ENCODE measurements at regions not wholly inside any gene's neighbourhood (a gene's known extent, or its start where the extent isn't known, plus 50 kb on each side); places are given as distances from the start of the nearest gene placed in this dataset.
"Not testable (repeated sequence)": the region's sequence is repeated elsewhere in the genome, so short reads cannot be mapped to it uniquely, and the experiment has no call there.

DNA sequence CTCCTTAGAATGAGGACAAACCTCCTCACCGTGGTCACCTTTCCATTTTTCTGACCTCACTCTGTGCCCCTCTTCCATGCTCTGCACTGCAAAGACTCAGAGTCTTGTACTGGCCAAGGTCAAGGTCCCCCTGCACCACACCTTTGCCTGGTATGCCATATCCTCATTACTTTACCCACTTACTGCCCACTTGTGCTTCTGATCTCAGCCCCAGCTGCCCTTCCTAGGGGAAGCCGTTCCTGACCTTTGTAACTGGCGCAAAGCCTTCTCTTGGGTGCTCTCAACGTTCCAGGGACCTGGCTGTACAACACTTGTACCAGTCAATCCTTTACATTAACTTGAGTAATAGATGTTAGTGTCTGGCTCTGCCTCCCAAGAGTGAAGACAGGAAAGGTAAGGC lies 256.0 kb downstream of the SV2B start:
- no peak overlapping the region for H3K4me3 ChIP-seq
- H3K36me3 ChIP-seq, result no peaks in the 10 kb centered on the region
- DNase-seq, result peak; percentile 48
- H3K27me3 ChIP-seq (ENCODE audit: low read depth), result no peaks in the 10 kb centered on the region
- no peaks in the 10 kb centered on the region for H3K9me3 ChIP-seq
- H3K4me1 ChIP-seq, result no peaks in the 10 kb centered on the region
- TF ChIP-seq, protein P1, sequence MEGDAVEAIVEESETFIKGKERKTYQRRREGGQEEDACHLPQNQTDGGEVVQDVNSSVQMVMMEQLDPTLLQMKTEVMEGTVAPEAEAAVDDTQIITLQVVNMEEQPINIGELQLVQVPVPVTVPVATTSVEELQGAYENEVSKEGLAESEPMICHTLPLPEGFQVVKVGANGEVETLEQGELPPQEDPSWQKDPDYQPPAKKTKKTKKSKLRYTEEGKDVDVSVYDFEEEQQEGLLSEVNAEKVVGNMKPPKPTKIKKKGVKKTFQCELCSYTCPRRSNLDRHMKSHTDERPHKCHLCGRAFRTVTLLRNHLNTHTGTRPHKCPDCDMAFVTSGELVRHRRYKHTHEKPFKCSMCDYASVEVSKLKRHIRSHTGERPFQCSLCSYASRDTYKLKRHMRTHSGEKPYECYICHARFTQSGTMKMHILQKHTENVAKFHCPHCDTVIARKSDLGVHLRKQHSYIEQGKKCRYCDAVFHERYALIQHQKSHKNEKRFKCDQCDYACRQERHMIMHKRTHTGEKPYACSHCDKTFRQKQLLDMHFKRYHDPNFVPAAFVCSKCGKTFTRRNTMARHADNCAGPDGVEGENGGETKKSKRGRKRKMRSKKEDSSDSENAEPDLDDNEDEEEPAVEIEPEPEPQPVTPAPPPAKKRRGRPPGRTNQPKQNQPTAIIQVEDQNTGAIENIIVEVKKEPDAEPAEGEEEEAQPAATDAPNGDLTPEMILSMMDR (IDR thresholded peaks at IDR 0.05), result no peak
- H3K27ac ChIP-seq, result no peak overlapping the region
- ATAC-seq, result peak; percentile 91 to 93
- intact Hi-C loops (cut with DNase I), result no loop called here

DNA sequence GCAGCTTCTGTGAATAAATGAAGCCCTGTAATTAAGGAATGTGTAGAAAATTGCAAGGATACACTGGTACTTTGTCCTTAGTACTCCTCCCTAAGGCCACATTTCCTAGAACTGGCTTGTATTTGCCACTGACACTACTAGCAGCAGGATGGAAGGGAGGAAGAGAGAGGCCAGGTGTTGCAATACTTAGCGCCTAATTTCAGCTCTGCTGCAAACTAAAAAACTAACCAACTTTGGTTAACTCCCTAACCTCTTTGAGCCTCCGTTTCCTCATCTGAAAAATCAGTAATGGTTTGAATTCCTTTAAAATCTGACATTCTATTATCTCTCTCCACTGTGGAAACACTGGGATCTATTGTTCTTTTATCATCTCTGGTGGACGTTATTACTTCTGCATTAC lies 257.0 kb downstream of the SV2B start:
- Histone ChIP-seq H3K27me3 (ENCODE audit: low read depth) (no peaks in the 10 kb centered on the region), H3K27ac (no peak overlapping the region), H3K36me3 (no peaks in the 10 kb centered on the region), H3K4me1 (no peaks in the 10 kb centered on the region), H3K4me3 (no peak overlapping the region), H3K9me3 (no peaks in the 10 kb centered on the region)
- TF ChIP-seq, protein P1 (IDR thresholded peaks at IDR 0.05), result no peak
- ATAC-seq (no peak), DNase-seq (no peak)
- intact Hi-C loops (cut with DNase I), result no loop called here

DNA sequence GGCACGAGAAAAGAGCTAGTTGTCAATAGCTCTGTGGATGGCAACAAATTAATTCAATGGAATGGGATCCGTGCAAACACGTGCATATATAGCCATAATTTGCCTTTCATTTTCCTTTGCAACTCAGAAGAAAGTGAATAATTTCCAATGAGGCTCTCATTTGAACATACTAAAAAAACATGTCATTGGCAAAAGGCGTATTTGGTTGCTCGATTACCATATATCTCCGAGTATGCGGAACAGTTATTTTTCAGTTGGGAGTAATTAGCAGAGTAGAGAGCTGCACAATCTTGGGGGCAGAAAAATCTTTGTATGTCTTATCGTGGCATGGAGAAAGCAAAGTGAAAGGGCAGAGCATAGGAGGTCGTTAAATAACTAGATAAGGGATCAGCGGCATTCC lies 257.4 kb downstream of the SV2B start:
- no peaks in the 10 kb centered on the region for H3K36me3 ChIP-seq
- ATAC-seq (no peak), DNase-seq (no peak)
- H3K9me3 ChIP-seq, result no peaks in the 10 kb centered on the region
- H3K27ac ChIP-seq, result no peak overlapping the region
- TF ChIP-seq, protein P1 (IDR thresholded peaks at IDR 0.05), result no peak
- intact Hi-C loops (cut with DNase I), result no loop called here
- H3K4me1 ChIP-seq, result no peaks in the 10 kb centered on the region
- no peak overlapping the region for H3K4me3 ChIP-seq
- no peaks in the 10 kb centered on the region for H3K27me3 ChIP-seq (ENCODE audit: low read depth)

DNA sequence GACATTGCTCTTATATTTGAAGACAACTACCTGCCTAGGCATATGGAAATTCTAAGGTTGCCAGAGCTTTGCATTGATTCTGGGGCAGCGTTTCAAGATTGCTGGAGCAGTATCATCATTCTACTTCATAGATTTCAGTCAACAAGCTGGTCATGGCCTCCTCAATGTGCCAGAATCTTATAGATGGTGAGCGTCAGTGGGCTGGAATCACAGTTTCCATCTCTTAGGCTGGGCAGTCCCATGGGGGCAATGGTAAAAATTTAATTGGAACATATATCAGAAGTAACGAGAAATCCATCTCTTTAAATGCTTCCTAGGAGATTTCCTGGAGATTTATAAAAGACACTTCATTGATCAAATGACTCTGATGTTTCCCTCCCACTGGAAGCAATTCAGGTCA lies 258.3 kb downstream of the SV2B start:
- Histone ChIP-seq H3K4me3 (no peak overlapping the region), H3K36me3 (no peaks in the 10 kb centered on the region), H3K27ac (no peak overlapping the region), H3K4me1 (no peaks in the 10 kb centered on the region), H3K9me3 (no peaks in the 10 kb centered on the region), H3K27me3 (ENCODE audit: low read depth) (no peaks in the 10 kb centered on the region)
- DNase-seq (no peak), ATAC-seq (no peak)
- intact Hi-C loops (cut with DNase I), result no loop called here
- TF ChIP-seq, protein P1 (IDR thresholded peaks at IDR 0.05), result no peak

DNA sequence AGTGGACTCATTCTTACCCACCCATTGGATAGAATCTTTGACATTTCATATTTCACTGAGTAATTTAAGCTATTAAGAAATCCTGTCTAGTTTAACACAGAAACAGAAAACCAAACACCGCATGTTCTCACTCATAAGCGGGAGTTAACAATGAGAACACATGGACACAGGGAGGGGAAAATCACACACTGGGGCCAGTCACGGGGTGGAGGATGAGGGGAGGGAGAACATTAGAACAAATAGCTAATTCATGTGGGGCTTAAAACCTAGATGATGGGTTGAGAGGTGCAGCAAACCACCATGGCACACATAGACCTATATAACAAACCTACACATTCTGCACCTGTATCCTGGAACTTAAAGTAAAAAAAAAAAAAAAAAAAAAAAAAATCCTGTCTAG lies 261.6 kb downstream of the SV2B start:
- H3K27ac ChIP-seq; H3K9me3 ChIP-seq; intact Hi-C loops (cut with DNase I); H3K4me1 ChIP-seq; H3K27me3 ChIP-seq (ENCODE audit: low read depth); DNase-seq; ATAC-seq; H3K36me3 ChIP-seq; H3K4me3 ChIP-seq: not testable (repeated sequence)

DNA sequence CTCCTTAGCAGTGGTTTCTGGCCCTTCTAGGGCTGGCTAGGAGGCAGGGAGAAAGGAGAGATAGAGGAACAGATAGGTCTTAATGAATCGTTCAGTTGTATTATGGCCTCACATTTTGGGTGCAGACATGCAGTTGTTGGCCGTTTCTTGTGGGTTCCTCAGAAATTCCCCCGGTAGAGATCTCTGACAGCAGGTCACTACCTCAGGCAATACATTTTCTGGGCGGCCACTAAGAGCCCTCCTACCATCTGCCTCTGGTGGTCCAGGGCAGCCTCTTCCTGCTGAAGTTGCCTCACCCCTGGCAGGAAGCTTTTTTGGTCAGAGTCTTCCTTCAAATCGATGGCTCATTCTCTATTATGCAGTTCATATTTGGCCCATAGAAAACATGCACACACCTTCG lies 266.1 kb downstream of the SV2B start:
- Histone ChIP-seq H3K36me3 (no peaks in the 10 kb centered on the region), H3K27me3 (ENCODE audit: low read depth) (no peaks in the 10 kb centered on the region), H3K4me1 (no peaks in the 10 kb centered on the region), H3K27ac (no peak overlapping the region), H3K9me3 (peaks cover 3% of the 10 kb centered on the region), H3K4me3 (no peak overlapping the region)
- ATAC-seq (no peak), DNase-seq (no peak)
- TF ChIP-seq, protein P1 (IDR thresholded peaks at IDR 0.05), result no peak
- intact Hi-C loops (cut with DNase I), result no loop called here

Data from lower lobe of right lung (tissue), 2 donors.